ENCODE measurements at regions not wholly inside any gene's neighbourhood (a gene's known extent, or its start where the extent isn't known, plus 50 kb on each side); places are given as distances from the start of the nearest gene placed in this dataset.

DNA sequence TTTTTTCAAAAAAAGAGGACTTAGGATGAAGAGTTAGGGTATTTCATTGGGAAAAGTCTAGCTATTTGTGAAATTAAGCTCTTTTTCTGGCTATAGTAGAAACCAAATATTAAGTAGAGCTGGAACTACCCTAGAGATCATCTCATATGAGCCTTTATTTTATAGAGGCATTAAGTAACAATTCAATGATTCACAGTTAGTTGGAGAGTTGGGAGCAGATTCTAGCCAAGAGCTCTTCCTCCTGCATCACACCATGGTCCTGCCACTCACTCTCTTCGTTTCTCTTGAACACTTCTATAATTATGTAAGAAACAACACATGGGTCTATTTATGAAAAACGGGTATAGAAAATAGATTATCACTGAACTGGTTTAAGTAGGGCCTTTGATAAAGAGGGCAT, 76.1 kb upstream of the ANK3 start:
- DNase-seq = no peak

GRCh38 chr10:60464659-60465058, 75.0 kb upstream of the ANK3 start:
- no peak for DNase-seq

GRCh38 chr10:60463746-60464145, 74.1 kb upstream of the ANK3 start:
- no peak for DNase-seq

DNA sequence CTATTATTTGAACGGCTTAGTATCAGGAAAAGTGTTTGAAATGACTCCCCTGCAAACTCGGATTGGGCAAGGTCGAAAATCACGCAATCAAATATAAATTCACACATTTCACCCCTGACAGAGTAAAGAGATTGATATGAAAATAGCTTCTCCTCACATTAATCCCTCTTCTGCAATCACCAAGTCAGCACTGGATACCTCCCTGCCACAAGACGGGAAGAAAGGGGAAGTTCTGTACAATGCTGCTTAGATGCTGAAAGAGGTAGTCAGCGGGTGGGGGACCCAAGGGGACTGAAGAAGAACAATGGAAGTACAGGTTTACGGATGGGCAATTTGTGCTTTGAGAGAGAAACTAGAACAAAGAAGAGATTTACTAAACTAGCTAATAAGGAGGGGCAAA, 72.0 kb upstream of the ANK3 start:
- no peak for DNase-seq

DNA sequence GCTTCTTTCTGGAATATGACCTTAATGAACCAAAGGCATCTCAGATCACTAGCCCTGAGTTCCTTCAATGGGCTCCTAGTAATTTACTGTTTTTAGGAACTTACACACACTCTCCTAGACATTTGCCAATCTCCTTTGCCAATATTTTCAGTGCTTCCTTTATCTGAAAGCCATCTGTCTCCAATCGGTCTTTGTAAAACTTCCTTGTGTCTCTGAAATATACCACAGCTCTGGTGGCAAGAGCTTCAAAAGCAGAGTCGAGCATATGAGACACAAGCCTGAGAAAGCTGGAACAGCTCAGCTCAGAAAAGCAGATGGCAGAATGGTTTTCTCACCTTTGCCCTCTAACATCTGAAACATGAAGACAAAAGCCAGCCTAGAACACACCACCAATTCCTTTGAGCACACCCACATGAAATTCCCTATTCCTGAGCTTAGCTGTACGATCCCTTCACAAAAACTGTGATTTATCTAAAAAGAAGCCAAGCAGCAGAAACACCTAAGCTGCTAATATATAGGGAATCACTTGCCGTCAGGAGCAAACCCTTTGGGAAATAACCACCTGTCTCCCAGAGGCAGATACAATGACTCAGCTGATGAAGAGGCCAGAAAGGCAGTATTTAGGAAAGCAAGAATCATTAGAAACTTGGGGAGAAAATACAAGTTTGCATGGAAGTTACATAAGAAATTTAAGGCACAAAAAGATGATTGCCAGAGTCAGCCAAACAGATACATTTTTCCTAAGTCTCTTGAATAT, 70.2 kb upstream of the ANK3 start:
- no peak for DNase-seq

- peak; percentile 15 for DNase-seq
Measured at GRCh38 chr10:60456053-60456452, 66.4 kb upstream of the ANK3 start.

DNA sequence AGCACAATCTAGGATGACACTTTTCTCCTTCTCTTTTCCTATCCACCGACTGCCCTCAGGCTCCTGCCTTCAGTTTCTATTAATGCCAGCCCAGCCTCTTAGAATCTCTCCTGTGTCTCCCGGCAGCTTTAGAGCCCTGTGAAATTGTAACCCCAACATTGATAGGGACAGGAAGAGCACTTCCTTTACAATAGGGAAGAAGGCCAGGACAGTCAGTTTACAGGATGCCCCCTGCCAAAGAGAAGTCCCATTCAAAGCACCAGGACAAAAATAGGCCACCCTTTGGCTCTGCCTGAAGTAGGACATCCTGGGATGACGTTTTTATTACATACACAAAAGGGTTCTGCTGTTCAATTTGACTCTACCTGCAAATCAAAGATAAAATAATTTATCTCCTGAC, 64.7 kb upstream of the ANK3 start:
- DNase-seq = no peak

DNA sequence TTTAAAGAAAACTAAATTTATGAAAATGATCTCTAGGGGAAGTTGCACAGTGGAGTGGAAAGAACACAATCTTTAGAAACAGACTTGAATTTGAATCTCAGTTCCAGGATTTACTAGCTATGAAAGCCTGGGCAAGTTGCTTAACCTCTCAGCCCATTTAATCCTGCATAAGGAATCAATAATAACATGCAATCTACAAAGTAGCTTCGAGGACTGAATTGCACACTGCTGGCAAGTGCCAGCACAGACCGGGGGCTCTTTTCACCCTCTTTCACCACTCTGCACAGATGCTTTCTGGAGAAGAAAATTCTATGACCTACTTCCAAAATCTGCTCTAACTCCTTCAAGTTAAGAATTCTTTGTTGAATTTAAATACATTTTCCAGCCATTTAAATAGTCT, 63.4 kb upstream of the ANK3 start:
- no peak for DNase-seq

DNA sequence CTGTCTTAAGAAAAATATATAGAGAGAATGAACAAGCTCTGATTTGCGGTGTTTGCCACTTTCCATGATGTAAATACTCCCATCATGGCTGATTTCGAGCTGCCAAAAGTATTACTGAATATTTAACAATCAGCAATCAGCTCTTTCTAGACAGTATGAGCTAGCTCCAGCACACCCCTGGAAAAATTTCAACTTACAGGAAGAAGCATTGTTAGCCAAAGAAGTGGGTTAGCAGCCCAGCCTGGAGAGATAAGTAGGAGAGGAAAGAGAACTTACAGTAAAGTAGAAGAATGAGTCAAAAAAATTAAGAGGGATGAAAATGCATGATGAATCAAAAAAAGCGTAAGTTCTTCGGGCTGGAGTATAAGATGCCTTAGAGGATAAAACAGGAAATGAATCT, 60.6 kb upstream of the ANK3 start:
- DNase-seq = no peak

GRCh38 chr10:60448246-60448645, 58.6 kb upstream of the ANK3 start:
- DNase-seq = no peak

- DNase-seq = peak; percentile 45
Measured at GRCh38 chr10:60446851-60447250, 57.2 kb upstream of the ANK3 start.

DNA sequence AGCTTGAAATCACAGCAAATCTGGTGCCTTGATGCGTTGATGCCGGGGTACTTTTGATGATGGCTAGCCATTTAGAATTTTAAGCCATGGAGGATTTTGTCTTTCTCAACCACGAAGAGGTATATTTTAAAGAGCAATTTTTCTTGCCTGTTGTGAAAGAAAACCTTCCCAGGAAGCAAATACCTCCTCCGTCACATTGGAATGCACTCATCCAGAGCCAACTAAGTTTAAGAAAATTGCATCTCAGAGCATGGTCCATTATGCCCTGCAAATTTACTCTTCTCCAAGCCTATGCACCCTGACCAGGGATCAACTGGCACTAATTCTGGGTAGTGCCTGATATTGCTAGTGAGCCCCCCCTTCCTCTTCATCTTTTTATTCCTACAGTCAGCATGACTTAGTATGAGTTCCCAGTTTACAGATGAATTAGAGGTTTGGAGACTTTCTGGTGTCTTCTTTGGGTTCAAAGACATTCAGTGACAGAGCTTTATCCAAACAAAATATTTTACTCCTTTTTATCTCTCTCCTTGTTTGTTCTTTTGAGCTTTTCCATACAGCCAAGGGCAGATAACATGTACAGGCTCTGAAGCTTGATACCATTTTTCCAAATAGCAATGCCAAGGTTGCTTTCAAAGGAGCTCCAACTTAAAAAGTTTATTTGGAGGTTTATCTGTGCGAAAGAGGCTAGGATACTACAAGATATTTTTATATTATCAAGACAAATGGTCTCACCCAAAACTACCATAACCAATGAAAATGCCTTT, 56.6 kb upstream of the ANK3 start:
- DNase-seq = no peak

DNA sequence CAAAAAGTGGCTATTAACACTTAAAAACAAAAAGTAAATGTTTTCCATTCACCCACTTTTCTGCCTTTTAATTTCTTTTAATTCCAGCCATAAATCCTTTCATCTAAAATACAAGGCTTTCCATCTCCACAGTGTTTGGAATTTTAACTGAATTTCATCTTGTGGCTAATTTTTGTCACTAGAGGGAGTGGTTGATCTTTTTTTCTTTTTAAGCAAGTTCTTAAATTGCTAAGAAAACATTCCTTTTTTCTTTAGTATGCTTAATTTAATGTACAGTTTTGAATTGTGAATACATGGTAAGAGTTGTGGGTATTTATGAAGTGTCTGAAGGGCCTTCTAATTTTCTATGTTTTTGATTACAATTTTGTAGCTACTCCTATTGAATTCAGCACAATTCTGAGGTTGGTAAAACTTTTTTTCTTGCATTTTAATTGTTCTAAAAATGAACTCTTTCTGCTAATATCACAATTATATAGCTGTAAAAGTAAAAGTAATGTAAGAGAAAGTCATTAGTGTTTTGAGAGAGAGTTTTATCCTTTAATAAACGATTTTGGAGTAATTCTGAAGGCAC, 54.9 kb upstream of the ANK3 start:
- DNase-seq = peak; percentile 62

- no peak for DNase-seq
Measured at GRCh38 chr10:60443346-60443745, 53.7 kb upstream of the ANK3 start.

GRCh38 chr10:60441515-60441914, 51.8 kb upstream of the ANK3 start:
- peak; percentile 54 for DNase-seq

- no peak for DNase-seq
Measured at GRCh38 chr10:60439641-60440040, 50.0 kb upstream of the ANK3 start.
